GM19438 (cell line): ENCODE measurements at regions not wholly inside any gene's neighbourhood (a gene's known extent, or its start where the extent isn't known, plus 50 kb on each side); places are given as distances from the start of the nearest gene placed in this dataset.

ENCODE experiments used
- ATAC-seq: cut with Tn5 transposase; IDR thresholded peaks from one replicate; pipeline ENCODE4 v1.9.1; 2021; ENCODE audit warnings: low read depth; ENCODE audit not compliant: unreplicated experiment

GRCh38 chr9:73617586-73617985, 465.9 kb downstream of the ANXA1 start:
- ATAC-seq = no peak

- no peak for ATAC-seq
These were observed 489.3 kb downstream of the ANXA1 start for GRCh38 chr9:73640971-73641370.

GRCh38 chr9:73643379-73644013, 491.8 kb downstream of the ANXA1 start:
- no peak for ATAC-seq

DNA sequence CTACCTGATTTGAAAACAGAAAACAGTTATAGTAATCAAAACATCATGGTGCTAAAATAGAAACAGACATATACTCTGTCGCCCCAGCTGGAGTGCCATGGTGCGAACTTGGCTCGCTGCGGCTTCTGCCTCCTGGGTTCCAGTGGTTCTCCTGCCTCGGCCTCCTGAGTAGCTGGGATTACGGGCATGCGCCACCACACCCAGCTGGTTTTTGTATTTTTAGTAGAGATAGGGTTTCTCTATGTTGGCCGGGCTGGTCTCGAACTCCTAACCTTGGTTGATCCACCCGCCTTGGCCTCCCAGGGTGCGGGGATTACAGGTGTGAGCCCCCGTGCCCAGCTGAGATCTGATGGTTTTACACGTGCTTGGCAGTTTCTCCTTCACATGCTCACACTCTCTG, 495.9 kb downstream of the ANXA1 start:
- no peak for ATAC-seq

DNA sequence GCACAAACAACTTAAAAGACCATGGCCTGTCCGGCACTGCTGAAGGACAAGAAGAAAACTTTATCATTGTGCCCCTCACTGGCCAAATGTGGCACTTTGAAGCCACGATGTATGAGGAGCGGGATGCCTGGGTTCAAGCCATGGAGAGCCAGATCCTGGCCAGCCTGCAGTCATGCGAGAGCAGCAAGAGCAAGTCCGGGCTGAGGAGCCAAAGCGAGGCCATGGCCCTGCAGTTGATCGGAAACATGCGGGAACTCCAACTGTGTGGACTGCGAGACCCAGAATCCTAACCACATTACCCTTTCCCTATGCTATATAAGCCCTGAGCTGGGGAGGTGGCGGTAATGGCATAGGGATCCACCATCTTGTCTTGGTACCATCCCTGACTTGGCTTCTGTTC, 497.9 kb downstream of the ANXA1 start:
- ATAC-seq = no peak

DNA sequence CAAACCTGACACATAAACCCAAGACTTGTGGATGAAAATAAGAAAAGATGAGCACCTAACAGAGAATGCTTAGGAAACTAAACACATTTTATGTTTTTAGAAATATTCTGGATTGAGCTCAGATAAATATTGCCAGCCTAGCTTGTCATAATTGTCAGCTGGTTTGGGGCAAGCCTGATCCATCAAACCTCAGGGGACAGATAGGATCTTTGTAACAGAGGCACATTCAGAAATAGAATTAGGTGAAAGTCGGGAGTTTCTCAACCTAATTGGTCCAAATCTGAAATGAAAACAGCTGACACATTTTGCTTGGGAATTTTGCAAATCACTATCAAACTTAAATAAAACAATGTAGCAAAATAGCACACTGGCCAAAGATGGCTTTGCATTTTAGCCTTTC, 503.7 kb downstream of the ANXA1 start:
- ATAC-seq = no peak

DNA sequence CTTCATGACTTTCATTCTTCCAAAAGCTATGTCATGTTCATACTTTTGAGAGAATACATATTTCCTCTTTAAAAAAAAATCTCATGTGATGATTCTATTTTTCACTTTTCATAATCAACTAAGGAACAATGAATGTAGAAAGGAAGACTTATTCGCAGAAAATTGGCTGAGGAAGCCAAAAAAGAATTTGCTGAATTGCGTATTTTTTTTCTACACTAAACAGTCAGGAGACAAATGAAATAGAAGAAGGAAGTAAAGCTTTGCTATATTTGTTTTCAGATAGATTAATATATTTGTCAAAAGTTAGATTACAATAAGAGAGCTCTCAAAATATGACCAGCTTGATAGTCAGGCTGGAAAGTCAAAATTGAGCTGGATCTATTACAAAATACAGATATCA, 504.2 kb downstream of the ANXA1 start:
- ATAC-seq = no peak

DNA sequence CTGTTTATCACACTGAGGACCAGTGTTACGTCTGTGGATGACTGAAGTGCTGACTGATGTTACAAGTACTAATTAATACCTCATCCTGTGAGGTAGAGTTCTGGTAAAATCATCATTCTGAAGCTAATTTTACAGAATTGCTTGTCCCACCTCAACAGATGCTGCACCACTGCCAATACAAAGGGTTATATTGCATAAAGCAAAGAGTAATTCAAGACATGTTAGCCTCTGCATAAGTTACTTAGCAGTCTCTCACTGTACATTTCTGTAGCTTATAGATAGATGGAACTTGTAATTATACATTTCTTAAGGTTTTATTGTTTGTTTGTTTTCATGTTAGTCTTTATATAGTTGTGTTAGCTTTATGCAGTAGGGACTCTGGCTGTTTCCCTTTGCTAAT, 513.6 kb downstream of the ANXA1 start:
- no peak for ATAC-seq

DNA sequence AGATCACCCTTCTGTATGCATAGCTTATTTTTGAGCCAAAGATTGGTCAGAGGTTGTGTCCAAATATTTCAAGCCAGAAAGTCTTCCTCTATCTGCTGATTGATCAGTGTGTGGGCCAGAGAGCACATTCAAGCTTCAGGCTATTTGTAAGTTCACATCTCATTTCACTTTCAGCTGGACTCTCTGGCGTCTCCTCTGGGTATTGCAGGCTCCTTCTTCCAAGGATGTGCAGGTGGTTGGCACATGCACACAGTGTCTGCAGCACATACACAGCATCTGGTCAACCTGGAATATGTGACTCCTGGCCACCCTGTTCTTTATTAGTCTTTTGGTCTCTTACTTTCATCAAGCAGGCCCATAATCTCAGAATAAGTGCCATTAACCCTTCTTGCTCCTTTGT, 516.1 kb downstream of the ANXA1 start:
- no peak for ATAC-seq

DNA sequence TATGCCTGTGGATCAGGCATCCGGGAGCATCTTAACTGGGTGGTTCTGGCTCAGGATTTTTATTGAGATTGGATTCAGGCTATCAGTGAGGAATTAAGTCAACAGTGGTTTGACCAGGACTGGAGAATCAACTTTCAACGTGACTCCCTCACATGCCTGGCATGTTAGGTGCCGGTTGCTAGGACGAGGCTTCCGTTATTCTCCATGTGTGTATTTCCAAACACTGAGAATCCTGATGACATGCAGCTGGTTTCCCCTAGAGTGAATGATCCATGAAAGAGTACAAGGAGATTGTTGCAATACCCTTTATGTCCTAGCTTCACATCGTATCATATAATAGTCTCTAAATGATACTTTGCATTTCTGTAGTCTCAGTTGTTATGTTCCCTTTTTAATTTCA, 529.2 kb downstream of the ANXA1 start:
- ATAC-seq = no peak

DNA sequence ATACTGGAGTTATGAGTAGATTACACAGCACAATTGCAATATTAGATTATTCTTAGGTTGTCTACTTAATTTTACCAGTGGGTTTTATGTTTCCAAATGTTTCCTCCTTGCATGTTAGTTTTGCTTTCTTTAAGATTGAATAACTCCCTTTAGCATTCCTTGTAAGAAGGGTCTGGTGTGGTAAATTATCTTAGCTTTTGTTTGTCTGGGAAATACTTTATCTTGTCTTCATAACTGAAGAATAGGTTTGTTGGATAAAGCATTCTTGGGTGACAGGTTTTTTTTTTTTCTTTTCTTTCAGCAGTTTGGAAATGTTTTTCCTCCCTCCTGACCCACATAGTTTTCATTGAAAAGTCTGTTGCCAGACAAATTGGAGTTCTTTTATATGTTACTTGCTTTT, 531.1 kb downstream of the ANXA1 start:
- no peak for ATAC-seq

GRCh38 chr9:73683862-73684591, 532.4 kb downstream of the ANXA1 start:
- no peak for ATAC-seq

DNA sequence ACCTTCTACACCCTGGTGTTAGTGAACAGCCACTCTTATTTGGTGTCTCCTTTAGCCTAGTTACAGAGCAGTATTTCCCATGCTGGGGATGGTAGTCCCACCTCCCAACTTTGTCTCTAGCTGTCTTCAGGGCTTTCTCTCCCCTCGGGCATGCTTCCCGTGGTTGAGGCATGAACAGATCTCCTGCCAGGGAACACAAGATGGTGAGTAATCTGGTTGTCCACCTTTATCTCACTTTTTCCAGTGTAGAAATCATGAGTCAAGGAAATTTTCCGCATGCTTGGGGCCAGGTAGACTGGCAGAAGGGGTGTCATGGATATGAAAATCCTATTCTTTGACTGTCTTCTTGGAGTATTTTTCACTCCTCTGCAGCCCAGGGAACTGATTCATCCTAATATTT, 532.9 kb downstream of the ANXA1 start:
- no peak for ATAC-seq

GRCh38 chr9:73685786-73686185, 534.1 kb downstream of the ANXA1 start:
- ATAC-seq = no peak

DNA sequence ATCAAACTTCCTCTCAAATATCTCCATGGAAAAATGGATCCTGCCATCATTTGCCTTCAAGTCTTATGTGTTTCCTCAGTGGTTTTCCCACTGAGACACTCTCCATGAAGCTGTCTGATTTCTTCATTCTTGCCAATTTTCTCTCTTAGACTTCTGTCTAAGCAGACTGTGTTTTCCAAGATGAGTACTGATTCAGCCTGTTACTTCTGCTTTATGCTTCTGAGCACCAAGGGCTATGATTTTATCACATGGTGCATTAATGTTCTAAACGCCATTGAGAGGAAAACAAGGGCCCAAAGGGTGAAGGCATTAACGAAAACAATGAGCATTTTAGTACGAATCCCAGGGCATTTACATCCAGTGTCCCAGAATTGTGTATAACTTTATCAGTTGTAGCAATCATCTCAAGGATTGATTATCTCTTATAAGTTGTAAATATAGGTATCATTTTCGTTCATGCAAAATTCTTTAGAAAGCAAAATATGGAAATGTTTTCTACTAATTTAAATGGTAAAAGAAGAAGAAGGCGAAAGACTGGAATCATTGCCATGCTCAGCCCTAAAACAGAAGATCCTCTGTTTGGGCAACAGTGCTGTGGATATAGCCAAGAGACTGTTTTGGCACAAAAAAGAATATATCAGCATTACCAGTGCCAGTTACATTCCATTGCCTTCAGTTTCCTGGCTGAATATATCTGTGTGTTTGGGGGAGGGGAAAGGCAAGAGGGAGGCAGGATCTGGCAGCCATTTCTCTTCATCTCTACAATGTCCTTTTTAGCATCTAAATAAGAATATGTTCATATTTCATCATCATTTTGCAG, 537.6 kb downstream of the ANXA1 start:
- ATAC-seq = no peak

- no peak for ATAC-seq
These were observed 549.9 kb downstream of the ANXA1 start for GRCh38 chr9:73701415-73702057.

DNA sequence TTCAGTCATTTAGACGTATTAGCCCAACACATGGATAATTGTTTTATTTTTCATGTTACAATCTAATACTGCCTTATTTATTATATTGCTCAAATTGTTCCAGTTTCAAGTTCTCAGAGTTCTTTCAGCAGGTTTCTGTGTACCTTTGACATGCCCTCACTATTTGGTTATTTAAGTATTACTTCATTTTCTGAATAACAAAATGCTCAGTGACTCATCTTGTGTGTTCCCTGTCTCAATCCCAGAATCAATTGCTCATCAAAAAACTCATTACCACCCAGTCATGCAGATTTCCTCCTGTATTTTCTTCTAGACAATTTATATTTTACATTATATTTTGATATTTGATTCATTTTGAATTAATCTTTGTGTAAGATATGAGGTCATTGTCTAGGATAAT, 562.6 kb downstream of the ANXA1 start:
- ATAC-seq = no peak

- ATAC-seq = no peak
These were observed 563.9 kb downstream of the ANXA1 start for GRCh38 chr9:73715591-73715990.

GRCh38 chr9:73719660-73720059, 568.0 kb downstream of the ANXA1 start:
- ATAC-seq = no peak

DNA sequence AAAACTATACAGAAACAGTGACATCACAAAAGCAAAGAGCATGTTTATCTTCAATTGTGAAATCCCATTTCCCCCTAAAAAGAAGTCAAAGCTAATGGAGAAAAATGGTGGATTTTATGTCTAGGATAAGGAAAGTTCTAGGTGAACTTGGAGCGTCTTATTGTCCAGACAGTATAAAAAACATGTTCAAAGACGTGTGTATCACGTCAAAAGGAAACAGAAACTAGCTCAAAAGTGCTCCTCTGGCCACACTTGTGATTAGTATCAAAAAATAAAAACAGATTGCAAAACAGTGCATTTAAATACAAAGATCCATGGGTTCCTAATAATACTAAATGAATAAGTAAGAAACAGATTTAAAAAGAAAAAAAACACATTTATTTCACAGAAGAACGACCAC, 568.9 kb downstream of the ANXA1 start:
- no peak for ATAC-seq

DNA sequence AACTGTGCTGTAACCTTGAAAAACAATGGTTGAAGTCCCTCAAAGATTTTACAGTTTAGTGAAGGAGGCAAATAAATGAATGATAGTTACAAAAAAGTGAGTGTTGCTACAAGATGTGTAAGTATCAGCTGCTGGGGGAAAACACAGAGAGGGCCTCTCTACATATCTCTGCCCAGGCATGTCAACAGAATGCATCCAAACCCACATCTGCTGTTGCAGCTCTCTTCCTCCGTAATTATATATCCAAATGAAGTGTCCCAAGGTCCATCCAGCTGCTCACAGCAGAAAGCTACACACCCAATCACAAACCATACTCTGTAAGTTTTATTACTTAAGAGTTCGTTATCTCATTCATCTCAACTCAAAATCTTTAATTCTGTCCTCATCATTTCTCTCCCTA, 584.6 kb downstream of the ANXA1 start:
- ATAC-seq = no peak
